Neural progenitor cell (in vitro differentiated cells): ENCODE measurements at regions not wholly inside any gene's neighbourhood (a gene's known extent, or its start where the extent isn't known, plus 50 kb on each side); places are given as distances from the start of the nearest gene placed in this dataset.

ENCODE experiments used
- DNase-seq: peaks from one replicate; pipeline ENCODE4 v3.0.0-alpha.2; 2016; ENCODE audit warnings: low spot score
- H2AFZ ChIP-seq: fragments of 200-600 bp; sonication (generic); replicated peaks from 2 replicates; pipeline ENCODE4 v1.6.1; 2016; ENCODE audit warnings: antibody characterized with exemption
- H3F3A ChIP-seq: fragments of 200-600 bp; sonication (generic); 2 replicates; pipeline ENCODE4 v1.6.1; 2016; ENCODE audit warnings: antibody characterized with exemption, low read depth
- H3K27ac ChIP-seq: fragments of 200-600 bp; sonication (generic); 2 replicates; pipeline ENCODE4 v1.5.1; 2016; ENCODE audit warnings: mild to moderate bottlenecking
- H3K27me3 ChIP-seq: fragments of 200-600 bp; sonication (generic); 2 replicates; pipeline ENCODE4 v1.6.1; 2016; ENCODE audit warnings: mild to moderate bottlenecking, moderate library complexity
- H3K36me3 ChIP-seq: fragments of 200-600 bp; sonication (generic); 2 replicates; pipeline ENCODE4 v1.5.1; 2016
- H3K4me1 ChIP-seq: fragments of 200-600 bp; sonication (generic); 2 replicates; pipeline ENCODE4 v1.6.1; 2016; ENCODE audit warnings: mixed run types
- H3K4me2 ChIP-seq: fragments of 200-600 bp; sonication (generic); 2 replicates; pipeline ENCODE4 v1.6.1; 2016
- H3K4me3 ChIP-seq: fragments of 200-600 bp; sonication (generic); 2 replicates; pipeline ENCODE4 v1.5.1; 2016
- H3K79me2 ChIP-seq: fragments of 200-600 bp; sonication (generic); 2 replicates; pipeline ENCODE4 v1.6.1; 2016; ENCODE audit warnings: low read depth
- H3K9ac ChIP-seq: fragments of 200-600 bp; sonication (generic); 2 replicates; pipeline ENCODE4 v1.6.1; 2016
- H3K9me3 ChIP-seq: fragments of 200-600 bp; sonication (generic); 2 replicates; pipeline ENCODE4 v1.5.1; 2016; ENCODE audit warnings: low read depth
- H4K20me1 ChIP-seq: fragments of 200-600 bp; sonication (generic); 2 replicates; pipeline ENCODE4 v1.6.1; 2016; ENCODE audit warnings: low read depth
- H3K27ac Mint-ChIP-seq: 3 replicates; pipeline ENCODE4 v1.8.0; 2021; ENCODE audit warnings: mixed read lengths
- H3K27me3 Mint-ChIP-seq: 2 replicates; pipeline ENCODE4 v1.8.0; 2022; ENCODE audit warnings: low read depth, mild to moderate bottlenecking, inconsistent platforms, moderate library complexity, mixed read lengths; ENCODE audit not compliant: insufficient read depth
- H3K36me3 Mint-ChIP-seq: 3 replicates; pipeline ENCODE4 v1.8.0; 2021; ENCODE audit warnings: mixed read lengths
- H3K4me1 Mint-ChIP-seq: 3 replicates; pipeline ENCODE4 v1.8.0; 2021; ENCODE audit warnings: mixed read lengths
- H3K4me3 Mint-ChIP-seq: 3 replicates; pipeline ENCODE4 v1.8.0; 2021; ENCODE audit warnings: mild to moderate bottlenecking, moderate library complexity, mixed read lengths
- H3K9me3 Mint-ChIP-seq: 3 replicates; pipeline ENCODE4 v1.8.0; 2020; ENCODE audit warnings: mixed read lengths
- EZH2 ChIP-seq: fragments of 200-600 bp; sonication (generic); IDR thresholded peaks from 2 replicates; pipeline ENCODE4 v1.6.1; 2017; ENCODE audit warnings: antibody characterized with exemption, mild to moderate bottlenecking, moderate library complexity
- EZH2phosphoT487 ChIP-seq: fragments of 200-600 bp; sonication (generic); IDR thresholded peaks from 2 replicates; pipeline ENCODE4 v1.6.1; 2017; ENCODE audit warnings: antibody characterized with exemption
- TF ChIP-seq, protein P1 (sequence below): fragments of 200-600 bp; sonication (generic); IDR thresholded peaks from 2 replicates; pipeline ENCODE4 v1.5.1; 2017; ENCODE audit warnings: antibody characterized with exemption, mild to moderate bottlenecking

DNA sequence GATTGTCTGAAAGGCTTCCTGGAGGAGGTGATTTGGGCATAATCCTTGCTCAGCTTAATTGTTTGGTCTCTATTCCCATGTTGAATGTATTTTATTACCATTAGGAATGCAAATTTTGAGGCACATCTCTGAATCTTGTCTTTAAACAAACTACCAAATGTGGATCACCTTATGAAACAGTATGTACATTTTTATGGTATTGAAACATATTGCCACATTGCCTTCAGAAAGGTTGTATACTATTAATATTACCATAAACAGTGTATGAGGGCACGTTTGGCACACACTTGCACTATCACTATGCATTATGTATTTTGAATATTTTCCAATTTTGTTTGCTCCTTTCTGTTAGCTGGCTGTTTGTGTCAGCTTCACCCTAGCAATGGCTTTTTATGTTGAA is 60.0 kb upstream of the ALB start:
- no peak for TF ChIP-seq EZH2
- TF ChIP-seq, protein P1, sequence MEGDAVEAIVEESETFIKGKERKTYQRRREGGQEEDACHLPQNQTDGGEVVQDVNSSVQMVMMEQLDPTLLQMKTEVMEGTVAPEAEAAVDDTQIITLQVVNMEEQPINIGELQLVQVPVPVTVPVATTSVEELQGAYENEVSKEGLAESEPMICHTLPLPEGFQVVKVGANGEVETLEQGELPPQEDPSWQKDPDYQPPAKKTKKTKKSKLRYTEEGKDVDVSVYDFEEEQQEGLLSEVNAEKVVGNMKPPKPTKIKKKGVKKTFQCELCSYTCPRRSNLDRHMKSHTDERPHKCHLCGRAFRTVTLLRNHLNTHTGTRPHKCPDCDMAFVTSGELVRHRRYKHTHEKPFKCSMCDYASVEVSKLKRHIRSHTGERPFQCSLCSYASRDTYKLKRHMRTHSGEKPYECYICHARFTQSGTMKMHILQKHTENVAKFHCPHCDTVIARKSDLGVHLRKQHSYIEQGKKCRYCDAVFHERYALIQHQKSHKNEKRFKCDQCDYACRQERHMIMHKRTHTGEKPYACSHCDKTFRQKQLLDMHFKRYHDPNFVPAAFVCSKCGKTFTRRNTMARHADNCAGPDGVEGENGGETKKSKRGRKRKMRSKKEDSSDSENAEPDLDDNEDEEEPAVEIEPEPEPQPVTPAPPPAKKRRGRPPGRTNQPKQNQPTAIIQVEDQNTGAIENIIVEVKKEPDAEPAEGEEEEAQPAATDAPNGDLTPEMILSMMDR, result no peak
- TF ChIP-seq EZH2phosphoT487, result no peak
- no peaks in the 10 kb centered on the region for H3K9me3 Mint-ChIP-seq
- H3K4me1 Mint-ChIP-seq, result peaks cover 2% of the 10 kb centered on the region
- H3K4me1 ChIP-seq, result no peaks in the 10 kb centered on the region
- no peak overlapping the region for H3K27ac Mint-ChIP-seq
- no peaks in the 10 kb centered on the region for H3K36me3 Mint-ChIP-seq
- H3K27me3 Mint-ChIP-seq, result peaks cover 3% of the 10 kb centered on the region
- DNase-seq, result no peak
- no peak overlapping the region for H3K4me3 Mint-ChIP-seq
- no peaks in the 10 kb centered on the region for H3K27me3 ChIP-seq
- no peak overlapping the region for H3K4me2 ChIP-seq
- H3F3A ChIP-seq, result no peaks in the 10 kb centered on the region
- H3K9me3 ChIP-seq, result no peaks in the 10 kb centered on the region
- H3K9ac ChIP-seq, result no peak overlapping the region
- H2AFZ ChIP-seq, result no peak overlapping the region
- no peak overlapping the region for H3K27ac ChIP-seq
- H3K4me3 ChIP-seq, result no peak overlapping the region
- no peaks in the 10 kb centered on the region for H4K20me1 ChIP-seq
- no peaks in the 10 kb centered on the region for H3K36me3 ChIP-seq
- no peaks in the 10 kb centered on the region for H3K79me2 ChIP-seq

DNA sequence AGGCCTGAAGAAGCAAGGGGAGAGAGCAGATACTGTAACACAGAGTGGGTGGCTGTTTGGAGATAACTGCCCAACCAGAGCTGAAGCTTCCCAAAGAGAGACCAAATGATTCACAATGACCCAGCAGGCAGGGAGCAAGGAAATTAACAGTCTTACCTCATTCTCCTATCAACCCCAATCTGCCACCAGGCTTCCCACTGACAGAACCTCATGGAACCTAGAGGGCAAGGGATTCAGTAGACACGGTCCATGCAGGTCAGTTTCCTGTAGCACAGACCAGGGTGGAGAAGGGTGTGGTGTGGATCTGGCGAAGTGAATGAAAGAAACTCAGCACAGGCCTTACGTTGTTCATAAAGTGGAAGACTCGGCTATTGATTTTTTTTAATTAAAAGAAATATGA is 60.7 kb upstream of the ALB start:
- Mint-ChIP-seq H3K4me3 (no peak overlapping the region), H3K27ac (no peak overlapping the region), H3K27me3 (peaks cover 3% of the 10 kb centered on the region), H3K36me3 (no peaks in the 10 kb centered on the region), H3K9me3 (peaks cover 1% of the 10 kb centered on the region), H3K4me1 (peaks cover 2% of the 10 kb centered on the region)
- Histone ChIP-seq H3K4me1 (no peaks in the 10 kb centered on the region), H4K20me1 (no peaks in the 10 kb centered on the region), H3K9me3 (no peaks in the 10 kb centered on the region), H2AFZ (no peak overlapping the region), H3K79me2 (no peaks in the 10 kb centered on the region), H3K27me3 (no peaks in the 10 kb centered on the region), H3K4me3 (no peak overlapping the region), H3K36me3 (no peaks in the 10 kb centered on the region), H3K27ac (no peak overlapping the region), H3K4me2 (no peak overlapping the region), H3F3A (no peaks in the 10 kb centered on the region), H3K9ac (no peak overlapping the region)
- no peak for TF ChIP-seq EZH2
- TF ChIP-seq, protein P1, result no peak
- no peak for TF ChIP-seq EZH2phosphoT487
- no peak for DNase-seq

DNA sequence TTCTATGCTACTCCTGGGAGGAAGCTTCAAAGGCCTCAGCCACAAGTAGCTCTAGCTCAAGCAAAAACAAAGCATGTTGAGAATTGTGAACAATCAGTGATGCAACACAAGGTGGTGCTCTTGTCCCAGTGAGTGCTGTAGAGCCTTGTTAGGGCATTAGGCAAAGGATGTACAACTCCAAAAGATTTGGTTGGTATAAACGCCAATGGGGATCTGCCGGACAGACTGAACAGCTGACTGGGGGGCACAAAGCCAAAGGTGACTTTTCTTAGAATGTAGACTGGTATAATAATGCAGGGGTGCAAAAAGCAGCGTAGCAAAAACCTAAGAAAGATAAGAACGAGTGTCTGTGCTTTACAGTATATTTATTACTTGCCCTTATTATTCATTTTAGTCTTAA is 62.6 kb upstream of the ALB start:
- Histone ChIP-seq H3K4me2 (no peak overlapping the region), H3K4me1 (no peaks in the 10 kb centered on the region), H3F3A (no peaks in the 10 kb centered on the region), H3K4me3 (no peak overlapping the region), H3K27me3 (no peaks in the 10 kb centered on the region), H3K36me3 (no peaks in the 10 kb centered on the region), H2AFZ (peak overlapping the region; percentile 91), H3K9ac (no peak overlapping the region), H3K27ac (no peak overlapping the region), H3K79me2 (no peaks in the 10 kb centered on the region), H4K20me1 (no peaks in the 10 kb centered on the region), H3K9me3 (no peaks in the 10 kb centered on the region)
- Mint-ChIP-seq H3K27me3 (peaks cover 3% of the 10 kb centered on the region), H3K9me3 (peaks cover 3% of the 10 kb centered on the region), H3K4me3 (no peak overlapping the region), H3K4me1 (peaks cover 2% of the 10 kb centered on the region), H3K27ac (no peak overlapping the region), H3K36me3 (no peaks in the 10 kb centered on the region)
- DNase-seq, result peak; percentile 79
- TF ChIP-seq, protein P1, result peak; percentile 83
- TF ChIP-seq EZH2, result no peak
- no peak for TF ChIP-seq EZH2phosphoT487
